Stomach (tissue), 4 donors: ENCODE measurements at regions not wholly inside any gene's neighbourhood (a gene's known extent, or its start where the extent isn't known, plus 50 kb on each side); places are given as distances from the start of the nearest gene placed in this dataset.

Experiments
- POLR2A ChIP-seq, 4 donors: fragments of 450-650 bp; IDR thresholded peaks; one replicate each; pipeline ENCODE4 v1.6.1; 2016; ENCODE audit warnings: antibody characterized with exemption in 4 of 4, control low read depth in 2 of 4, mild to moderate bottlenecking in 1 of 4, moderate library complexity in 1 of 4
- TF ChIP-seq, protein P1 (sequence below), 7 experiments: fragments of 450-650 bp in 4 of 7; fragments of 200-600 bp in 3 of 7; sonication (generic) in 3 of 7; IDR thresholded peaks; one replicate each; pipeline ENCODE4 v1.5.1; 2016 to 2019; ENCODE audit warnings: antibody characterized with exemption in 7 of 7, control low read depth in 2 of 7, mild to moderate bottlenecking in 1 of 7

DNA sequence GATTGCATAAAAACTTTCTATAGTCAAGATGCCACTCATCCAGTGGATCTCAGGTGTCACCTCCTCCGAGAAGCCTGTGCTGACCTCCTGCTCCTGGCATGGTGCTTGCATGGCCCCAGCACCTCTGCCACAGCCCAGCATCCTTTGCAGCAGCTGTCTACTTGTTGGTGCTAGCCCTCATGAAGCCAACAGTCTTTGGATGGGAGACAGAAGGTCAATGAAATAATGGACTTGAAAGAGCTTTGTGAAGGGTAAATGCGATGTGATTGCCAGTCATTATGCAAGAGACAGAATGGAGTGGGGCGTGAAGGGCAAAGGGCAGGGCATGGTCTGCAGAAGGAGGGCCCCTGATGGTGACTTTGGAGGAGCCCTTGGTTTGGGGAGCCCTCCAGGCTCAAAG is 63.0 kb upstream of the CLMN start:
- TF ChIP-seq, protein P1, sequence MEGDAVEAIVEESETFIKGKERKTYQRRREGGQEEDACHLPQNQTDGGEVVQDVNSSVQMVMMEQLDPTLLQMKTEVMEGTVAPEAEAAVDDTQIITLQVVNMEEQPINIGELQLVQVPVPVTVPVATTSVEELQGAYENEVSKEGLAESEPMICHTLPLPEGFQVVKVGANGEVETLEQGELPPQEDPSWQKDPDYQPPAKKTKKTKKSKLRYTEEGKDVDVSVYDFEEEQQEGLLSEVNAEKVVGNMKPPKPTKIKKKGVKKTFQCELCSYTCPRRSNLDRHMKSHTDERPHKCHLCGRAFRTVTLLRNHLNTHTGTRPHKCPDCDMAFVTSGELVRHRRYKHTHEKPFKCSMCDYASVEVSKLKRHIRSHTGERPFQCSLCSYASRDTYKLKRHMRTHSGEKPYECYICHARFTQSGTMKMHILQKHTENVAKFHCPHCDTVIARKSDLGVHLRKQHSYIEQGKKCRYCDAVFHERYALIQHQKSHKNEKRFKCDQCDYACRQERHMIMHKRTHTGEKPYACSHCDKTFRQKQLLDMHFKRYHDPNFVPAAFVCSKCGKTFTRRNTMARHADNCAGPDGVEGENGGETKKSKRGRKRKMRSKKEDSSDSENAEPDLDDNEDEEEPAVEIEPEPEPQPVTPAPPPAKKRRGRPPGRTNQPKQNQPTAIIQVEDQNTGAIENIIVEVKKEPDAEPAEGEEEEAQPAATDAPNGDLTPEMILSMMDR (IDR thresholded peaks at IDR 0.05), result no peak
- TF ChIP-seq POLR2A (IDR thresholded peaks at IDR 0.05), result no peak
